Trophoblast cell (in vitro differentiated cells and primary cell): ENCODE measurements at regions not wholly inside any gene's neighbourhood (a gene's known extent, or its start where the extent isn't known, plus 50 kb on each side); places are given as distances from the start of the nearest gene placed in this dataset.

Source experiments
- DNase-seq, 2 donors: peaks; one replicate each; pipeline ENCODE4 v3.0.0-alpha.2; 2016
- H2AFZ ChIP-seq: 2 replicates; pipeline ENCODE4 v1.6.1; 2013; ENCODE audit warnings: low read length, moderate library complexity, mild to moderate bottlenecking; ENCODE audit not compliant: insufficient read depth, poor library complexity
- H2AK5ac ChIP-seq: 2 replicates; pipeline ENCODE4 v1.6.1; 2013; ENCODE audit warnings: mild to moderate bottlenecking, low read length
- H2BK120ac ChIP-seq: 2 replicates; pipeline ENCODE4 v1.6.1; 2013; ENCODE audit warnings: low read length, mild to moderate bottlenecking, moderate library complexity; ENCODE audit not compliant: insufficient read depth, poor library complexity
- H2BK12ac ChIP-seq: 2 replicates; pipeline ENCODE4 v1.6.1; 2013; ENCODE audit warnings: mild to moderate bottlenecking, low read length, moderate library complexity
- H2BK5ac ChIP-seq: 2 replicates; pipeline ENCODE4 v1.6.1; 2013; ENCODE audit warnings: low read length, low read depth, moderate library complexity, mild to moderate bottlenecking; ENCODE audit not compliant: poor library complexity
- H3K14ac ChIP-seq: 2 replicates; pipeline ENCODE4 v1.6.1; 2013; ENCODE audit warnings: mild to moderate bottlenecking, low read length
- H3K18ac ChIP-seq: 2 replicates; pipeline ENCODE4 v1.6.1; 2013; ENCODE audit warnings: mild to moderate bottlenecking, low read length
- H3K23ac ChIP-seq: 2 replicates; pipeline ENCODE4 v1.6.1; 2013; ENCODE audit warnings: low read length
- H3K27ac ChIP-seq: 2 replicates; pipeline ENCODE4 v1.5.1; 2013; ENCODE audit warnings: low read depth, mild to moderate bottlenecking, inconsistent platforms, low read length, moderate library complexity
- H3K27me3 ChIP-seq: 2 replicates; pipeline ENCODE4 v1.6.1; 2013; ENCODE audit warnings: inconsistent platforms, mild to moderate bottlenecking, low read length, moderate library complexity; ENCODE audit not compliant: insufficient read depth
- H3K36me3 ChIP-seq, 2 experiments: 1 replicate in 1 of 2; 2 replicates in 1 of 2; pipeline ENCODE4 v1.6.1; 2013; ENCODE audit warnings: low read length in 2 of 2, mild to moderate bottlenecking in 2 of 2, moderate library complexity in 1 of 2; ENCODE audit not compliant: insufficient read depth in 2 of 2, control insufficient read depth in 1 of 2
- H3K4ac ChIP-seq: 2 replicates; pipeline ENCODE4 v1.6.1; 2013; ENCODE audit warnings: low read depth, mild to moderate bottlenecking, low read length, moderate library complexity
- H3K4me1 ChIP-seq, 2 experiments: 1 replicate in 1 of 2; 2 replicates in 1 of 2; pipeline ENCODE4 v1.6.1; 2013; ENCODE audit warnings: low read length in 2 of 2, mild to moderate bottlenecking in 2 of 2, moderate library complexity in 1 of 2; ENCODE audit not compliant: insufficient read depth in 2 of 2, control insufficient read depth in 1 of 2
- H3K4me2 ChIP-seq: 2 replicates; pipeline ENCODE4 v1.6.1; 2013; ENCODE audit warnings: inconsistent platforms, mild to moderate bottlenecking, low read length, moderate library complexity
- H3K4me3 ChIP-seq: 2 replicates; pipeline ENCODE4 v1.5.1; 2013; ENCODE audit warnings: mild to moderate bottlenecking, low read depth, low read length, inconsistent platforms
- H3K79me1 ChIP-seq: one replicate; pipeline ENCODE4 v1.6.1; 2013; ENCODE audit warnings: low read length
- H3K79me2 ChIP-seq: 2 replicates; pipeline ENCODE4 v1.6.1; 2013; ENCODE audit warnings: low read length, mild to moderate bottlenecking; ENCODE audit not compliant: control insufficient read depth, insufficient read depth, poor library complexity
- H3K9ac ChIP-seq: 2 replicates; pipeline ENCODE4 v1.6.1; 2013; ENCODE audit warnings: mild to moderate bottlenecking, low read length
- H3K9me3 ChIP-seq: 2 replicates; pipeline ENCODE4 v1.6.1; 2013; ENCODE audit warnings: low read depth, mild to moderate bottlenecking, control low read depth, inconsistent platforms, low read length; ENCODE audit not compliant: insufficient read depth
- H4K12ac ChIP-seq: 2 replicates; pipeline ENCODE4 v1.6.1; 2013; ENCODE audit warnings: low read depth, mild to moderate bottlenecking, low read length, moderate library complexity
- H4K8ac ChIP-seq: 2 replicates; pipeline ENCODE4 v1.6.1; 2013; ENCODE audit warnings: low read depth, mild to moderate bottlenecking, low read length, moderate library complexity
- H4K91ac ChIP-seq: one replicate; pipeline ENCODE4 v1.6.1; 2013; ENCODE audit warnings: low read depth, mild to moderate bottlenecking, low read length, moderate library complexity
- WGBS: extraction: QIAGEN DNeasy Blood & Tissue Kit; methylation state at CpG from one replicate; pipeline ENCODE4 v1.1.7; 2013; ENCODE audit warnings: missing lambda C conversion rate; ENCODE audit not compliant: insufficient read length, insufficient coverage; ENCODE audit errors: extremely low coverage; 5-methylcytosine and 5-hydroxymethylcytosine counted together

DNA sequence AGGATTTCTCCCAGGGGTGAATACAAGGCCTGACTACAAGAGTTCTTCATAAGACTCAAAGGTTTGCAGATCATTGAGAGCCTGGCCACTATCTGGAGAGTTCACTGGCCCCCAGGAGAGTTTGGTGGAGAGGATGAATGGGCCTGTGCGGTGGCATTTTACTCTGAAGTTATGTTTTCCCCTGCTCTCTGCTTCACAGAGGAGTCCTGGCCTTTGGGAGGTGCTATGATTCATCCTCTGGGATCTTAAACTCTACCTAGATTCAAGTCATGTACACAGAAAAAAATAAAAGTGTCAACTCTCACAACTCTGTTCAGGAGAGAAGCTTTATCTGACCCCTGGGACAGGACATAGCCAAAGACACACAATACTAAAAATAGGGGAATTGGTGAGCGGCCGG lies 159.1 kb upstream of the CARD18 start:
- Histone ChIP-seq H2AK5ac (no peak overlapping the region), H3K36me3 (no peaks in the 10 kb centered on the region), H3K27ac (no peak overlapping the region), H2BK120ac (no peak overlapping the region), H3K79me1 (no peaks in the 10 kb centered on the region), H3K9me3 (no peaks in the 10 kb centered on the region), H3K4me3 (no peak overlapping the region), H3K4me1 (no peaks in the 10 kb centered on the region), H4K12ac (no peak overlapping the region), H3K18ac (no peak overlapping the region), H2AFZ (no peak overlapping the region), H3K23ac (no peak overlapping the region), H3K4ac (no peak overlapping the region), H2BK5ac (no peak overlapping the region), H3K27me3 (no peaks in the 10 kb centered on the region), H4K91ac (no peak overlapping the region), H3K4me2 (no peak overlapping the region), H4K8ac (no peak overlapping the region), H2BK12ac (no peak overlapping the region), H3K14ac (no peak overlapping the region), H3K9ac (no peak overlapping the region), H3K79me2 (no peaks in the 10 kb centered on the region)
- DNase-seq, result no peak
- WGBS, result no CpG with 5 or more reads among the region's 3 CpGs

DNA sequence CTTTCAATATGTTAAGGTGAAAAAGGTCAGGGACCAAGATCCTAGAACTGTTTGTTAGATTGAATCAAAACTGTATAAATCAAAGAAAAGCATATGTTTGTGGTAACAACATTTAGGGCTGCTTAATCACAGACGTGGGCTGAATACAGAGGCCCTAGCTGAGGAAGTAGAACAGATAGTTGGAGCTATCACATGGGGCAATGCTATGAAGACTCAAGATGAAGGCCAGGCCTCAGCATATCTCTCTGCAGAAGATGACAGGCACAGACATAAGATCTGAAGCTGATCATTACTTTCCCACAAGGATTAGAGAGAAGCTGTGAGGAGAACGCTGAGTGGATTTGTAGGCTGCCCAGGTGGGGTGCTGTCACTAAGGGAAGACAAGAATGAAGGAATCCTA lies 158.6 kb upstream of the CARD18 start:
- Histone ChIP-seq H2BK5ac (no peak overlapping the region), H4K12ac (no peak overlapping the region), H3K9ac (no peak overlapping the region), H3K23ac (peak overlapping the region; percentile 78), H2BK12ac (no peak overlapping the region), H3K4me1 (no peaks in the 10 kb centered on the region), H3K27ac (no peak overlapping the region), H3K79me1 (no peaks in the 10 kb centered on the region), H3K4me3 (no peak overlapping the region), H4K8ac (no peak overlapping the region), H3K18ac (no peak overlapping the region), H3K9me3 (no peaks in the 10 kb centered on the region), H2AFZ (no peak overlapping the region), H2AK5ac (no peak overlapping the region), H3K4me2 (no peak overlapping the region), H3K4ac (no peak overlapping the region), H2BK120ac (no peak overlapping the region), H3K79me2 (no peaks in the 10 kb centered on the region), H3K27me3 (no peaks in the 10 kb centered on the region), H4K91ac (no peak overlapping the region), H3K36me3 (no peaks in the 10 kb centered on the region), H3K14ac (no peak overlapping the region)
- no peak for DNase-seq
- no CpG with 5 or more reads among the region's 2 CpGs for WGBS

- Histone ChIP-seq H3K4me3 (no peak overlapping the region), H2AFZ (no peak overlapping the region), H3K79me1 (no peaks in the 10 kb centered on the region), H3K9me3 (no peaks in the 10 kb centered on the region), H3K36me3 (no peaks in the 10 kb centered on the region), H3K4me2 (no peak overlapping the region), H4K91ac (no peak overlapping the region), H3K4me1 (no peaks in the 10 kb centered on the region), H3K9ac (no peak overlapping the region), H3K27me3 (no peaks in the 10 kb centered on the region), H3K79me2 (no peaks in the 10 kb centered on the region), H2BK120ac (no peak overlapping the region), H3K4ac (no peak overlapping the region), H3K27ac (no peak overlapping the region), H2AK5ac (no peak overlapping the region), H4K8ac (no peak overlapping the region), H4K12ac (no peak overlapping the region), H2BK5ac (no peak overlapping the region), H3K18ac (no peak overlapping the region), H2BK12ac (no peak overlapping the region), H3K23ac (no peak overlapping the region), H3K14ac (no peak overlapping the region)
- WGBS, result no CpG with 5 or more reads among the region's 2 CpGs
- no peak for DNase-seq
Measured at GRCh38 chr11:105297463-105297862, 157.9 kb upstream of the CARD18 start.

GRCh38 chr11:105296806-105297205 lies 157.2 kb upstream of the CARD18 start:
- Histone ChIP-seq H3K18ac (no peak overlapping the region), H3K27ac (no peak overlapping the region), H2BK12ac (no peak overlapping the region), H3K4me3 (no peak overlapping the region), H3K79me2 (no peaks in the 10 kb centered on the region), H3K9ac (no peak overlapping the region), H4K12ac (no peak overlapping the region), H2AK5ac (no peak overlapping the region), H2BK5ac (no peak overlapping the region), H4K8ac (no peak overlapping the region), H3K4ac (no peak overlapping the region), H2AFZ (no peak overlapping the region), H3K36me3 (no peaks in the 10 kb centered on the region), H3K4me1 (no peaks in the 10 kb centered on the region), H3K4me2 (no peak overlapping the region), H2BK120ac (no peak overlapping the region), H3K27me3 (no peaks in the 10 kb centered on the region), H3K14ac (no peak overlapping the region), H3K9me3 (no peaks in the 10 kb centered on the region), H3K79me1 (no peaks in the 10 kb centered on the region), H3K23ac (no peak overlapping the region), H4K91ac (no peak overlapping the region)
- WGBS, result no CpG with 5 or more reads among the region's 8 CpGs
- no peak for DNase-seq
